GM12874 (cell line): ENCODE measurements at regions not wholly inside any gene's neighbourhood (a gene's known extent, or its start where the extent isn't known, plus 50 kb on each side); places are given as distances from the start of the nearest gene placed in this dataset.

Source experiments
- CTCF ChIP-seq: IDR thresholded peaks from 2 replicates; pipeline ENCODE4 v1.5.1; 2011; ENCODE audit warnings: low read depth, mild to moderate bottlenecking, control low read depth, low read length, moderate library complexity; ENCODE audit not compliant: insufficient read depth

GRCh38 chr4:34183926-34184325, 2060.4 kb downstream of the ARAP2 start:
- no peak for TF ChIP-seq CTCF

- TF ChIP-seq CTCF: no peak
These were observed 2057.3 kb downstream of the ARAP2 start for GRCh38 chr4:34187056-34187455.

GRCh38 chr4:34191443-34191842, 2052.9 kb downstream of the ARAP2 start:
- no peak for TF ChIP-seq CTCF

GRCh38 chr4:34193451-34194154, 2050.7 kb downstream of the ARAP2 start:
- no peak for TF ChIP-seq CTCF

- TF ChIP-seq CTCF: no peak
These were observed 2049.7 kb downstream of the ARAP2 start for GRCh38 chr4:34194585-34194984.

GRCh38 chr4:34196375-34196774, 2047.9 kb downstream of the ARAP2 start:
- TF ChIP-seq CTCF: no peak

GRCh38 chr4:34198966-34199365, 2045.3 kb downstream of the ARAP2 start:
- TF ChIP-seq CTCF: no peak

GRCh38 chr4:34200535-34200934, 2043.8 kb downstream of the ARAP2 start:
- no peak for TF ChIP-seq CTCF
